HCT116 (cell line): ENCODE measurements at regions not wholly inside any gene's neighbourhood (a gene's known extent, or its start where the extent isn't known, plus 50 kb on each side); places are given as distances from the start of the nearest gene placed in this dataset.

ENCODE experiments used
- ATAC-seq: fragments of 200-7000 bp; cut with Tn5 transposase; 2 replicates; pipeline ENCODE4 v1.9.1; 2020; ENCODE audit warnings: mild to moderate bottlenecking, moderate library complexity
- BruUV-seq: library from RNA; stranded (reverse); fragments of 400-500 nt; replicated peaks from 2 replicates; lab custom pipeline; 2021; lab: Mats Ljungman, UMichigan
- CTCF ChIA-PET: fragments of 300-600 bp; sonication (Branson Sonifier 250); formaldehyde crosslinking; loops from one replicate; lab custom pipeline; 2021; ENCODE audit warnings: antibody characterized with exemption; lab: Charles Lee
- POLR2A ChIA-PET: fragments of 300-600, 350-600 bp; sonication (Branson Sonifier 250); formaldehyde crosslinking; loops from one replicate; lab custom pipeline; 2021; ENCODE audit warnings: antibody characterized with exemption; lab: Charles Lee
- RAD21 ChIA-PET, 2 experiments: fragments of 300-600 bp; sonication (Branson Sonifier 250); formaldehyde crosslinking; loops; one replicate each; lab custom pipeline; 2023; ENCODE audit warnings: low total read pairs in 2 of 2; ENCODE audit not compliant: uncharacterized antibody in 2 of 2, unreplicated experiment in 2 of 2, low non-redundant PET in 1 of 2; lab: Charles Lee
- DNase-seq: peaks from one replicate; pipeline ENCODE4 v3.0.0-alpha.2; 2010; ENCODE audit warnings: low read depth, low spot score
- H2AFZ ChIP-seq: fragments of 200-600 bp; shearing (Covaris generic), sonication (generic); 2 replicates; pipeline ENCODE4 v1.6.1; 2017; ENCODE audit warnings: low read depth, mixed run types, mixed read lengths, antibody characterized with exemption, low read length; ENCODE audit not compliant: poor library complexity, severe bottlenecking
- H3K27ac ChIP-seq: 2 replicates; pipeline ENCODE4 v1.5.1; 2012; ENCODE audit warnings: low read depth, low read length
- H3K27me3 ChIP-seq: fragments of 200-600 bp; sonication (generic); 2 replicates; pipeline ENCODE4 v1.6.1; 2016; ENCODE audit warnings: mixed run types, low read length, mixed read lengths; ENCODE audit not compliant: insufficient read depth
- H3K36me3 ChIP-seq, 2 experiments: fragments of 200-500 bp in 1 of 2; fragments of 200-600 bp in 1 of 2; sonication (Bioruptor generic) in 1 of 2; sonication (generic) in 1 of 2; 2 replicates each; pipeline versions ENCODE4 v1.5.1 to v1.6.1; 2014 to 2016; ENCODE audit warnings: low read length in 2 of 2, inconsistent platforms in 1 of 2, mixed read lengths in 1 of 2, mixed run types in 1 of 2; ENCODE audit not compliant: insufficient read depth in 2 of 2, control insufficient read depth in 1 of 2
- H3K4me1 ChIP-seq, 2 experiments: fragments of 200-600 bp in 1 of 2; sonication (generic) in 1 of 2; 2 replicates each; pipeline versions ENCODE4 v1.5.1 to v1.6.1; 2012 to 2017; ENCODE audit warnings: low read length in 2 of 2, inconsistent platforms in 1 of 2, mild to moderate bottlenecking in 1 of 2, mixed read lengths in 1 of 2, mixed run types in 1 of 2, moderate library complexity in 1 of 2; ENCODE audit not compliant: insufficient read depth in 2 of 2, control insufficient read depth in 1 of 2
- H3K4me2 ChIP-seq: fragments of 200-600 bp; sonication (generic); 2 replicates; pipeline ENCODE4 v1.6.1; 2017; ENCODE audit warnings: mixed run types, low read length, mixed read lengths
- H3K4me3 ChIP-seq, 2 experiments: fragments of 200-600 bp in 1 of 2; sonication (generic) in 1 of 2; replicated peaks in 1 of 2; 2 replicates each; pipeline ENCODE4 v1.5.1; 2011 to 2016; ENCODE audit warnings: low read length in 2 of 2, control low read depth in 1 of 2, low read depth in 1 of 2, mild to moderate bottlenecking in 1 of 2, mixed read lengths in 1 of 2, mixed run types in 1 of 2
- H3K79me2 ChIP-seq: fragments of 200-600 bp; sonication (generic); 2 replicates; pipeline ENCODE4 v1.6.1; 2017; ENCODE audit warnings: mild to moderate bottlenecking, mixed run types, low read length, moderate library complexity, mixed read lengths; ENCODE audit not compliant: insufficient read depth
- H3K9ac ChIP-seq: fragments of 200-600 bp; sonication (generic); 2 replicates; pipeline ENCODE4 v1.6.1; 2016; ENCODE audit warnings: low read length, mixed read lengths
- H3K9me2 ChIP-seq: fragments of 200-600 bp; sonication (generic), shearing (Covaris generic); 2 replicates; pipeline ENCODE4 v1.6.1; 2017; ENCODE audit warnings: mixed run types, mild to moderate bottlenecking, moderate library complexity; ENCODE audit not compliant: insufficient read depth
- H3K9me3 ChIP-seq, 2 experiments: fragments of 200-500 bp in 1 of 2; fragments of 200-600 bp in 1 of 2; sonication (Bioruptor generic) in 1 of 2; sonication (generic) in 1 of 2; 2 replicates each; pipeline ENCODE4 v1.6.1; 2014 to 2017; ENCODE audit warnings: low read length in 2 of 2, mixed read lengths in 2 of 2, inconsistent platforms in 1 of 2, low read depth in 1 of 2, mild to moderate bottlenecking in 1 of 2, mixed run types in 1 of 2, moderate library complexity in 1 of 2; ENCODE audit not compliant: control insufficient read depth in 1 of 2, insufficient read depth in 1 of 2
- H4K20me1 ChIP-seq: fragments of 200-600 bp; sonication (generic), shearing (Covaris generic); 2 replicates; pipeline ENCODE4 v1.6.1; 2017; ENCODE audit warnings: mixed run types, mild to moderate bottlenecking, moderate library complexity; ENCODE audit not compliant: insufficient read depth
- ATF3 ChIP-seq: IDR thresholded peaks from 2 replicates; pipeline ENCODE4 v1.6.1; 2012
- CBX3 ChIP-seq: IDR thresholded peaks from 2 replicates; pipeline ENCODE4 v1.6.1; 2012; ENCODE audit warnings: low read depth
- CEBPB ChIP-seq: IDR thresholded peaks from 2 replicates; pipeline ENCODE4 v1.6.1; 2012; ENCODE audit warnings: low read depth
- CTCF ChIP-seq, 3 experiments: fragments of 200-600 bp in 1 of 3; sonication (generic) in 1 of 3; IDR thresholded peaks in 2 of 3; conservative IDR thresholded peaks in 1 of 3; 2 replicates each; pipeline ENCODE4 v1.5.1; 2012 to 2017; ENCODE audit warnings: low read depth in 2 of 3, low read length in 2 of 3, antibody characterized with exemption in 1 of 3, borderline replicate concordance in 1 of 3, control low read depth in 1 of 3, mild to moderate bottlenecking in 1 of 3, mixed read lengths in 1 of 3, mixed run types in 1 of 3, moderate library complexity in 1 of 3; ENCODE audit not compliant: insufficient read depth in 1 of 3
- EGR1 ChIP-seq: IDR thresholded peaks from 2 replicates; pipeline ENCODE4 v1.6.1; 2012; ENCODE audit warnings: low read depth
- ELF1 ChIP-seq: IDR thresholded peaks from 2 replicates; pipeline ENCODE4 v1.6.1; 2012; ENCODE audit warnings: low read depth, borderline replicate concordance
- FOSL1 ChIP-seq: IDR thresholded peaks from 2 replicates; pipeline ENCODE4 v1.6.1; 2012; ENCODE audit warnings: low read depth
- JUND ChIP-seq: IDR thresholded peaks from 2 replicates; pipeline ENCODE4 v1.6.1; 2012
- MAX ChIP-seq: IDR thresholded peaks from 2 replicates; pipeline ENCODE4 v1.6.1; 2012
- SIN3A ChIP-seq: IDR thresholded peaks from 2 replicates; pipeline ENCODE4 v1.6.1; 2012; ENCODE audit warnings: low read depth
- SRF ChIP-seq: IDR thresholded peaks from 2 replicates; pipeline ENCODE4 v1.6.1; 2012; ENCODE audit warnings: low read depth
- YY1 ChIP-seq: IDR thresholded peaks from 2 replicates; pipeline ENCODE4 v1.6.1; 2011; ENCODE audit warnings: low read length, low read depth, moderate library complexity, mild to moderate bottlenecking; ENCODE audit not compliant: insufficient replicate concordance; ENCODE audit errors: extremely low read depth
- ZBTB33 ChIP-seq: IDR thresholded peaks from 2 replicates; pipeline ENCODE4 v1.6.1; 2011; ENCODE audit warnings: mild to moderate bottlenecking, low read length, moderate library complexity; ENCODE audit not compliant: insufficient replicate concordance; ENCODE audit errors: extremely low read depth
- ZFX ChIP-seq: fragments of 450-650 bp; IDR thresholded peaks from 2 replicates; pipeline ENCODE4 v1.6.1; 2017
- ZNF274 ChIP-seq: fragments of 200-500 bp; sonication (Bioruptor generic); IDR thresholded peaks from 2 replicates; pipeline ENCODE4 v1.6.1; 2014; ENCODE audit warnings: mild to moderate bottlenecking, low read depth, low read length, inconsistent platforms
- intact Hi-C: fragments of 100-400 bp; cut with micrococcal nuclease; formaldehyde crosslinking; loops from 2 replicates; pipeline ENCODE4 v1.10.0; 2022

- intact Hi-C loops = no loop called here
- TF ChIP-seq MAX (no peak), SRF (no peak), CEBPB (no peak), ATF3 (no peak), SIN3A (no peak), CBX3 (no peak)
- Histone ChIP-seq H4K20me1 (no peaks in the 10 kb centered on the region), H3K36me3 (no peaks in the 10 kb centered on the region), H3K4me1 (no peaks in the 10 kb centered on the region), H3K9ac (no peak overlapping the region), H3K27me3 (no peaks in the 10 kb centered on the region), H3K9me3 (peaks cover 0 to 4% of the 10 kb centered on the region in 2 experiments; a peak in 2 of 4 replicates), H3K4me2 (no peak overlapping the region), H2AFZ (no peak overlapping the region), H3K79me2 (no peaks in the 10 kb centered on the region), H3K4me3 (no peak overlapping the region), H3K9me2 (no peaks in the 10 kb centered on the region), H3K27ac (no peak overlapping the region)
- POLR2A ChIA-PET = no interaction called here
- no peak for DNase-seq
- RAD21 ChIA-PET = no interaction called here
- CTCF ChIA-PET = no interaction called here
- BruUV-seq = no TSS peak
- no peak for ATAC-seq
These were observed 658.2 kb upstream of the CCDC54 start for GRCh38 chr3:106719077-106719476.

GRCh38 chr3:106719583-106719982 is 657.7 kb upstream of the CCDC54 start:
- BruUV-seq = no TSS peak
- no peak overlapping the region for H2AFZ ChIP-seq
- CTCF ChIA-PET = no interaction called here

More at GRCh38 chr3:106719583-106719982, 657.7 kb upstream of the CCDC54 start:
- H4K20me1 ChIP-seq = no peaks in the 10 kb centered on the region
- RAD21 ChIA-PET = no interaction called here
- no peak overlapping the region for H3K4me2 ChIP-seq
- H3K4me1 ChIP-seq = no peaks in the 10 kb centered on the region
- H3K9me3 ChIP-seq = peaks cover 0 to 4% of the 10 kb centered on the region in 2 experiments; a peak in 2 of 4 replicates
- TF ChIP-seq JUND (no peak), ZNF274 (no peak), CEBPB (no peak), YY1 (no peak), ZBTB33 (no peak), ELF1 (no peak), ATF3 (no peak), CBX3 (no peak), FOSL1 (no peak), SRF (no peak), ZFX (no peak), EGR1 (no peak), CTCF (IDR thresholded peaks at IDR 0.05 in 2 of 3, conservative IDR thresholded peaks at IDR 0.05 in 1 of 3; ENCODE audit: borderline replicate concordance in 1 of 3, insufficient read depth in 1 of 3, low read depth in 2 of 3, low read length in 2 of 3) (no peak)
- TF ChIP-seq, all 23 proteins: peak for 0
- DNase-seq (no peak), ATAC-seq (no peak)
- Histone ChIP-seq H3K36me3 (no peaks in the 10 kb centered on the region), H3K79me2 (no peaks in the 10 kb centered on the region), H3K27me3 (no peaks in the 10 kb centered on the region), H3K9me2 (no peaks in the 10 kb centered on the region), H3K27ac (no peak overlapping the region), H3K9ac (no peak overlapping the region), H3K4me3 (no peak overlapping the region)
- intact Hi-C loops = no loop called here
- POLR2A ChIA-PET = no interaction called here
